ENCODE measurements at regions not wholly inside any gene's neighbourhood (a gene's known extent, or its start where the extent isn't known, plus 50 kb on each side); places are given as distances from the start of the nearest gene placed in this dataset.
"Not testable (repeated sequence)": the region's sequence is repeated elsewhere in the genome, so short reads cannot be mapped to it uniquely, and the experiment has no call there.

DNA sequence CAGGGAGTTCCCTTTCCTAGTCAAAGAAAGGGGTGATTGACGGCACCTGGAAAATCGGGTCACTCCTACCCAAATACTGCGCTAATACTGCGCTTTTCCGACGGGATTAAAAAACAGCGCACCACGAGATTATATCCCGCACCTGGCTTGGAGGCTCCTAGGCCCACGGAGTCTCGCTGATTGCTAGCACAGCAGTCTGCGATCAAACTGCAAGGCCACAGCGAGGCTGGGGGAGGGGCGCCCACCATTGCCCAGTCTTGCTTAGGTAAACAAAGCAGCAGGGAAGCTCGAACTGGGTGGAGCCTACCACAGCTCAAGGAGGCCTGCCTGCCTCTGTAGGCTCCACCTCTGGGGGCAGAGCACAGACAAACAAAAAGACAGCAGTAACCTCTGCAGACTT lies 504.1 kb downstream of the HTR1B start:
- intact Hi-C loops (cut with micrococcal nuclease); BruUV-seq (replicated peaks); H3K79me2 ChIP-seq (ENCODE audit: insufficient read depth, low read length); H2AFZ ChIP-seq (ENCODE audit: low read depth, low read length, poor library complexity, severe bottlenecking); H3K9ac ChIP-seq (ENCODE audit: low read length); POLR2A ChIA-PET; H3K4me3 ChIP-seq (replicated peaks in 1 of 2; ENCODE audit: low read depth in 1 of 2, low read length in 2 of 2); DNase-seq (ENCODE audit: low read depth, low spot score); H3K4me1 ChIP-seq (ENCODE audit: control insufficient read depth in 1 of 2, insufficient read depth in 2 of 2, low read length in 2 of 2); H3K27ac ChIP-seq (ENCODE audit: low read depth, low read length); H3K36me3 ChIP-seq (ENCODE audit: control insufficient read depth in 1 of 2, insufficient read depth in 2 of 2, low read length in 2 of 2); RAD21 ChIA-PET (ENCODE audit: low non-redundant PET in 1 of 2, low total read pairs in 2 of 2, uncharacterized antibody in 2 of 2, unreplicated experiment in 2 of 2); H3K9me2 ChIP-seq (ENCODE audit: insufficient read depth); H3K27me3 ChIP-seq (ENCODE audit: insufficient read depth, low read length); H3K9me3 ChIP-seq (ENCODE audit: control insufficient read depth in 1 of 2, insufficient read depth in 1 of 2, low read depth in 1 of 2, low read length in 2 of 2); CTCF ChIA-PET; H4K20me1 ChIP-seq (ENCODE audit: insufficient read depth); H3K4me2 ChIP-seq (ENCODE audit: low read length); ATAC-seq: not testable (repeated sequence)

DNA sequence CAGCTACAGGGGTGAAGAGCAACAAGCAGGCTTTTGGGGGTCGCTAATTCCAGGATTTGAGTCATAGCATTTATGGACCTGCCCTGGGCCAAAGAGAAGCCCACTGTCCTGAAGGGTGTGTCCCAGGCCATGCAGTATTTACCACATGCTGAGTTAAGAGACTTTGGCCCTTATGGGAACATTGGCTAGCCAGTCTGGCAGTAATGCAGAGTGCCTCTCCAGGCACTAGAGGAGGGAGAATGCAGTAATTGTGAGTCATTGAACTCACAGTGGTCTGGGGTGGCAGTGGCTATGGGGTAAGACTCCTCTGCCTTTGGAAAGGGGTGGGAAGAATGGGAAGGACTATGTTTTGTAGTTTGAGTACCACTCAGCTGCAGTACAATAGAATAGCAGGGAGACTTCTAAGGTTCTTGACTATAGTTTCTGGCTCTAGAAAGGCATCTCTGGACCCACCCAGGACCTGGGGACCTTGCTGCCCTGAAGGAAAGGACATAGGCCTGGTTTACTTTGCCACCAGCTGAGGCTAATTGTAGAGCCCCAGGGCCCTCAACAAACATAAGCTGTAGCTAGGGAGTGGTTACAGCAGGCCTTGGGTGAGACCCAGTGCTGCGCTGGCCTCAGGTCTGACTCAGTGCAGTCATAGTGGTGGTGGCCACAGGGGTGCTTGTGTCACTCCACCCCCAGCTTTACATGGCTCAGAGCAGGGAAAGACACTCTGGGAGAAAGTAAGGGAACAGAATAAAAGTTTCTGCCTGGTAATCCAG lies 520.9 kb downstream of the HTR1B start:
- DNase-seq (ENCODE audit: low read depth, low spot score) = no peak
- Histone ChIP-seq H3K9ac (ENCODE audit: low read length) (no peak overlapping the region), H3K79me2 (ENCODE audit: insufficient read depth, low read length) (no peaks in the 10 kb centered on the region), H3K4me2 (ENCODE audit: low read length) (no peak overlapping the region), H3K4me3 (replicated peaks in 1 of 2; ENCODE audit: low read depth in 1 of 2, low read length in 2 of 2) (no peak overlapping the region), H2AFZ (ENCODE audit: low read depth, low read length, poor library complexity, severe bottlenecking) (no peak overlapping the region), H3K36me3 (ENCODE audit: control insufficient read depth in 1 of 2, insufficient read depth in 2 of 2, low read length in 2 of 2) (no peaks in the 10 kb centered on the region), H3K9me3 (ENCODE audit: control insufficient read depth in 1 of 2, insufficient read depth in 1 of 2, low read depth in 1 of 2, low read length in 2 of 2) (no peaks in the 10 kb centered on the region), H4K20me1 (ENCODE audit: insufficient read depth) (no peaks in the 10 kb centered on the region), H3K27ac (ENCODE audit: low read depth, low read length) (no peak overlapping the region), H3K27me3 (ENCODE audit: insufficient read depth, low read length) (no peaks in the 10 kb centered on the region), H3K9me2 (ENCODE audit: insufficient read depth) (no peaks in the 10 kb centered on the region; the same call in 1 of the 2 replicates), H3K4me1 (ENCODE audit: control insufficient read depth in 1 of 2, insufficient read depth in 2 of 2, low read length in 2 of 2) (peaks cover 0 to 4% of the 10 kb centered on the region in 2 experiments; a peak in 1 of 4 replicates)
- CTCF ChIA-PET = no interaction called here
- BruUV-seq (replicated peaks) = no TSS peak
- ATAC-seq = no peak
- intact Hi-C loops (cut with micrococcal nuclease) = no loop called here
- POLR2A ChIA-PET = no interaction called here
- RAD21 ChIA-PET (ENCODE audit: low non-redundant PET in 1 of 2, low total read pairs in 2 of 2, uncharacterized antibody in 2 of 2, unreplicated experiment in 2 of 2) = no interaction called here
- TF ChIP-seq REST (IDR thresholded peaks at IDR 0.05; ENCODE audit: low read depth) = no peak
- no peak for TF ChIP-seq FOSL1 (IDR thresholded peaks at IDR 0.05; ENCODE audit: low read depth)
- no peak for TF ChIP-seq ZFX (IDR thresholded peaks at IDR 0.05)
- TF ChIP-seq ZNF274 (IDR thresholded peaks at IDR 0.05; ENCODE audit: low read depth, low read length) = no peak
- TF ChIP-seq CEBPB (IDR thresholded peaks at IDR 0.05; ENCODE audit: low read depth) = no peak
- no peak for TF ChIP-seq CBX3 (IDR thresholded peaks at IDR 0.05; ENCODE audit: low read depth)
- TF ChIP-seq TCF7L2 (IDR thresholded peaks at IDR 0.05; ENCODE audit: borderline replicate concordance, extremely low read depth, insufficient read depth, insufficient read length) = no peak
- no peak for TF ChIP-seq EZH2 (IDR thresholded peaks at IDR 0.05)
- TF ChIP-seq, protein P1, sequence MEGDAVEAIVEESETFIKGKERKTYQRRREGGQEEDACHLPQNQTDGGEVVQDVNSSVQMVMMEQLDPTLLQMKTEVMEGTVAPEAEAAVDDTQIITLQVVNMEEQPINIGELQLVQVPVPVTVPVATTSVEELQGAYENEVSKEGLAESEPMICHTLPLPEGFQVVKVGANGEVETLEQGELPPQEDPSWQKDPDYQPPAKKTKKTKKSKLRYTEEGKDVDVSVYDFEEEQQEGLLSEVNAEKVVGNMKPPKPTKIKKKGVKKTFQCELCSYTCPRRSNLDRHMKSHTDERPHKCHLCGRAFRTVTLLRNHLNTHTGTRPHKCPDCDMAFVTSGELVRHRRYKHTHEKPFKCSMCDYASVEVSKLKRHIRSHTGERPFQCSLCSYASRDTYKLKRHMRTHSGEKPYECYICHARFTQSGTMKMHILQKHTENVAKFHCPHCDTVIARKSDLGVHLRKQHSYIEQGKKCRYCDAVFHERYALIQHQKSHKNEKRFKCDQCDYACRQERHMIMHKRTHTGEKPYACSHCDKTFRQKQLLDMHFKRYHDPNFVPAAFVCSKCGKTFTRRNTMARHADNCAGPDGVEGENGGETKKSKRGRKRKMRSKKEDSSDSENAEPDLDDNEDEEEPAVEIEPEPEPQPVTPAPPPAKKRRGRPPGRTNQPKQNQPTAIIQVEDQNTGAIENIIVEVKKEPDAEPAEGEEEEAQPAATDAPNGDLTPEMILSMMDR (IDR thresholded peaks at IDR 0.05 in 2 of 3, conservative IDR thresholded peaks at IDR 0.05 in 1 of 3; ENCODE audit: borderline replicate concordance in 1 of 3, insufficient read depth in 1 of 3, low read depth in 2 of 3, low read length in 2 of 3) = no peak
- TF ChIP-seq SIN3A (IDR thresholded peaks at IDR 0.05; ENCODE audit: low read depth) = no peak
- TF ChIP-seq ZBTB33 (IDR thresholded peaks at IDR 0.05; ENCODE audit: extremely low read depth, insufficient replicate concordance, low read length) = no peak
- TF ChIP-seq RAD21 (IDR thresholded peaks at IDR 0.05; ENCODE audit: low read depth) = no peak
